Stimulated activated CD4-positive, alpha-beta T cell treated with anti-CD3 and anti-CD28 coated beads, TNF-alpha, amount 100 ng/mL, for 1 hour (primary cell): ENCODE measurements at regions not wholly inside any gene's neighbourhood (a gene's known extent, or its start where the extent isn't known, plus 50 kb on each side); places are given as distances from the start of the nearest gene placed in this dataset.
"Not testable (repeated sequence)": the region's sequence is repeated elsewhere in the genome, so short reads cannot be mapped to it uniquely, and the experiment has no call there.

Experiments
- DNase-seq, 3 donors: peaks; one replicate each; pipeline ENCODE4 v3.0.0-alpha.2; 2020; ENCODE audit warnings: low read depth in 3 of 3, low spot score in 1 of 3

- DNase-seq, result no peak
Observed at GRCh38 chr14:106807493-106807892, 1281.1 kb downstream of the TMEM121 start.

DNA sequence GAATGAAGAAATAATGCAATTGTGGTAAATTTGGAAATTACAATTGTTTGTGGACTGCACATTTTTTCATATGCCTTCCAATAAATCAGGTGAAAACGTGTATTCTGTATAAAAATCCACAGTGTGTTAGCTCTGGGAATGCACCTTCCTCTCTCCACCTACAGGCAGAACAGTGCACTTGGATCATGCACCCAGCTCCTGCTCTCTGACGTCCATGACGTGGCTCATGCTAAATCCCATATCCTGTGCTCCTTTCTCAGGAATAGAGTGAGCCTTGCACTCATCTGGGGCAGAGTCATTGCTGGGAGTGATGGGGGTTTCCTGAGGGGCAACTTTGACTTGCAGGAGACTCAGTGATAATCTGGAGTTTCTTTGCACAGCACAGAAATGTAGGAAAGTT lies 1282.1 kb downstream of the TMEM121 start:
- no peak for DNase-seq

- DNase-seq, result no peak
Observed at GRCh38 chr14:106808907-106809306, 1282.5 kb downstream of the TMEM121 start.

DNA sequence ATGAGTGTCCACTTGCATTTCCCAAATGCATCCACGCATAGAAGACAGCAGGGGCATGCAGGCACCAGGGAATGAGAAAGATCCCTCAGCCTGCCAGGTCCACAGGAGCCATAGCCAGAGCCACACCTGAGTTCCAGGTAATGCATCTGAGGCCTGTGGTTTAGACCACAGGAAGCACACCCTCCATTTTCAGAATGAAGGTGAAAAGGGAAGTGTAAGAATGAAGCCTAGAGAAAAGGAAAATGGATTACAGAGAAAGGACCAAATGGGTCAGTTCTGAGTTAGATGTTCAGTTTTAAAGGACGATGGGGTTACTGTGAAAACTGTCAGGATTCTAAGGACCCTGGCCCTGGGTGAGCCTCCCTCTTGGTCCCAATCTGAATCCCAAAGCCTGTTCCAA lies 1283.2 kb downstream of the TMEM121 start:
- DNase-seq, result no peak

- DNase-seq, result not testable (repeated sequence)
Observed at GRCh38 chr14:106810168-106810567, 1283.8 kb downstream of the TMEM121 start.

- no peak for DNase-seq
Observed at GRCh38 chr14:106811162-106811561, 1284.8 kb downstream of the TMEM121 start.

DNA sequence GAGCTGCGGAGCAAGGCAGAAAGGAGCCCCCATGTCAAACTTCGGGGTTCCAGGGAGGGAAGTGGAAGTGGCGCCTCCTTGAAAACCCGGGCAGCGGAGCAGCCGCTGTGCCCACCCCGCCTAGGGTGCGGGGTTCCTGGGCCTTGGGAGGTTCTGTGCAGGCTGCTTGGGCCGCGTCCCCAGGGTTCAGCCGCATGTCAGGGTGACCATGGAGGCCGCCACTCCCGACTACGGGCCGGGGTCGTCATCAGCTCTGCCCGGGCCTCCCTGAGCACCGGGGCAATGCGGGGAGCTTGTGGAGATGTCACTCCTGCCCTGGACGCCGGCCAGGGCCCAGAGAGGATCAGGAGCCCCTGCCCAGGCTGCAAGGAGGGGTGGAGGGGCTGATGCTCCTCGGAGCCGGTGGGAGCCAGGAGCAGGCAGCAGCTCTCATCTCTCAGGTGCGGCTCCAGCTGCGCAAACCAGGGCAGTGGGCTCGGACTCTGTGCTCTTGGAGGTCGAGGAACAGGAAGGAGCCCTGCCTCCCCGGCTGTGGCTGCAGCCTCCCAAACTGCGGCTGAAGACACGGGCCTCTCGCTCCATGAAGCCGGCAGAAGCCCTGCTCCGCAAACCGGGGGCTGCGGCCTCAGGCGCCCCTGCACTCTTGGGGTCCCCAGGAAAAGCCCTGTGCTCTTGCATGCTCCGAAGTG lies 1286.5 kb downstream of the TMEM121 start:
- no peak for DNase-seq

DNA sequence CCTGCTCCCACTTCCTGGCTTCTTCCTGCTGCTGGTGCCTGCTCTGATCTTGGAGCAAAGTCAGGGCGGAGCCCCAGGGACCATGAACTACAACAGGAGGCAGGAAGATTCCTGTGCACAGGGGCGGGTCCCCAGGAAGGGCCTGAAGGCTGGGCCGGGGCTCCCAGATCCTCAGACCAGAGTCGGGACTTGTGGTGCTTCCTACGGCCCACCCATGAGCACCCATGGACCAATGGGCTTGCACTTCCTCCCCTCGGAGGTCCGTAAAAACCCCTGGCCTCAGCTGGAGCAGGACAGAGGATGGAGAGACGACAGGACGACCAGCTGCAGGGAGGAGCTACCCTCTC lies 1287.1 kb downstream of the TMEM121 start:
- DNase-seq, result no peak

GRCh38 chr14:106820119-106820518 lies 1293.7 kb downstream of the TMEM121 start:
- no peak for DNase-seq

DNA sequence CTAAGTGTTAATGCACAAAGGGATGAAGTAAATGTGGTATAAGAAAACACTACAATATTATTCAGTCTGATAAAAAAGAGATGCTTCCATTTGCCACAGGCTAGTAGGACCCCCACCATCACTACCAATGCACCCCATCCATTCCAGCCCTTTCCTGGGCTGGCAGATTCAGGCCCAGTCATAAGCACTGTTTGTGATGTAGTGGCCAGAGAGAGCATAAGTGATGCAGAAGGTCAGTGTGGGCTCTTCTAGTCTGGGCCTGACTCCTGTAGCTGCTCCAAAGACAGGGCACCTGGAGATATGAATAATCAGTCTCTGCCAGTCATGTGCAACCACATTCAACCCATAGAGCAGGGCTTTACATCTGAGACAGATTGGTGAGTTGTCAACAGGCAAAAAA lies 1294.7 kb downstream of the TMEM121 start:
- no peak for DNase-seq

DNA sequence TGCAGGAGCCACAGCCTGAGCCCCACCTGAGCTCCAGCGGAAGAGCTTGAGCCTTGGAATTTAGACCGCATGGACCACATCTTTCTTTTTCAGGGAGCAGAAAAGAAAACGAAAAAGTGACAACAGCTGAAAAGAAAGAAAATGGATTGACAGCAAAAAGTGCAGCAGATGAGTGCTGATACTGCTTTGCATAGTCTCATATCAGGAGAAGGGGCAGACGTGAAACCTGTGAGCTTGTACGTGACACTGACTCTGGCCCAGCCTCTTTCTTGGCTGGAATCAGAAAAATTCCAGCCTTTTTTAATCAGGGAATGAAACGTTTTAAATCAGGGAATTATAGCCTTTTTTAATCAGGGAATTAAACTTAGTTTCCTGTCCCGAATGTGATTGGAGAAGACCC lies 1296.5 kb downstream of the TMEM121 start:
- no peak for DNase-seq

DNA sequence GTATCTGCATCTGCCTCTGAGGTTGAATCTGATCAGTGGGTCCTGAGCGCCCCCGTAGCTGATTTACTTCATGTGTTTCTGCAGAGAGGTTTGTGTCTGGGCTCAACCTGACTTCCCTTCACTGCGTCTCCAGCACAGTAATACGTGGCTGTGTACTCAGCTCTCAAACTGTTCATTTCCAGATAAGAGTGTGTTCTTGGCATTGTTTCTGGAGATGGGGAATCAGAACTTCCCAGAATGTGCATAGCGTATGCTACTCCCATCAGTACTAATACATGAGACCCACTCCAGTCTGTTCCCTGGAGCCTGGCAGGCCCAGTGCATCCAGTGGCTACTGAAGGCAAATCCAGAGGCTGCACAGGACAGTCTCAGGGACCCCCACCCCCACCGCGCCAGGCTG lies 1297.2 kb downstream of the TMEM121 start:
- no peak for DNase-seq

GRCh38 chr14:106826833-106827369 lies 1300.5 kb downstream of the TMEM121 start:
- no peak for DNase-seq

DNA sequence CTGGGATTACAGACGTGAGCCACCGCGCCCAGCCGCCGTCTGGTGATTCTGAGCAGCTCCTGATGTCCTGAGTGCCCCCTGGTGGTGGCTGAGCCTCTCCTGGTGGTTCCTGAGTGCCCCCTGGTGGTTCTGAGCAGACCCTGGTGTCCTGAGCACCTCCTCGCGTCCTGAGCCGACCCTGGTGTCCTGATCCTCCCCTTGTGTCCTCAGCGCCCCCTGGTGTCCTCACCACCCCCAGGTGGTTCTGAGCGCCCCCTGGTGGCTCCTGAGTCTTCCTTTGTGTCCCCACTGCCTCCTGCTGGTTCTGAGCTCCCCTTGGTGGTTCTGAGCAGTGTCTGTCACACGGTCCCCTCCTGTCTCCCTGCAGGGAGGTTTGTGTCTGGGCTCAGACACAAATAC lies 1304.9 kb downstream of the TMEM121 start:
- DNase-seq, result peak in 1 of 3 donors; percentile 38

DNA sequence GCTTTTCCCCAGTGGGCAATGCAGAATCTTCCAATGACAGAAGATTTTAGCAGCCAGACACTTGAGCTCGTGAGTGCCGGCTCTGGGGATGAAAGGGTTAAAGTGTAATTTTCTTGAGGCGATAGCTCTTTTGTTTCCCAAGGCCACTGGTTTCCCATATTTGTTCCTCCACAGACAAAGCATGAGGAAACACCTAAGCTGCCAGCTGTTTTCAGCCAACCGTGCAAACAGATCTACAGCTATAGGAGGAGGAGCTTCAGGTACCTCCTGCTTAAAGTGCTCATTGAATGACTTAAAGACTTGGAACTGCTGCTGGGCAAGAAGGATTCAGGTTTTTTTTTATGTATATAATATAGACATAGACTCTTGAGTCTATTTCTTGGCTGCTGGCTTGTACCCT lies 1311.5 kb downstream of the TMEM121 start:
- DNase-seq, result no peak

GRCh38 chr14:106838991-106839769 lies 1312.8 kb downstream of the TMEM121 start:
- DNase-seq, result no peak

- no peak for DNase-seq
Observed at GRCh38 chr14:106840258-106840657, 1313.9 kb downstream of the TMEM121 start.

- no peak for DNase-seq
Observed at GRCh38 chr14:106840991-106841390, 1314.6 kb downstream of the TMEM121 start.

- DNase-seq, result no peak
Observed at GRCh38 chr14:106841701-106842100, 1315.3 kb downstream of the TMEM121 start.

DNA sequence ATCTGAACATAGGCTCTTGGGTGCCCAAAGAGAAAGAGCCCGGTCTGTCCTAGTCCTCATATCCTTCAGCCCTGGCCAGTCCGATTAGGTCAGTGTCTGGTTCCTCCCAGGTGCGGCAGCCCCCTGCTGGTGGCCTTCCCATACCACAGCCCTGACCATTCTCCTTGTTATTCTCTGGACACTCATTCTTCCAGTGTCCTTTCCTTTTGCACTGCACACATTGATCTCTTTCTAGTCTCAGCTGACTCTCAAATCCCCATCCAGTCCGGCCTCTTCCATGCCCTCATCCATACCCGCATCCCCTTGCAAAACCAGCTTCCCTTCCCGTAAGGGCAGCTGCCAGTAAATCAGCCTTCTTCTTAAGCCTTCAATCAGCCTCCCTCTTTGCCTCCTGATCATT lies 1316.3 kb downstream of the TMEM121 start:
- no peak for DNase-seq

GRCh38 chr14:106843386-106843785 lies 1317.0 kb downstream of the TMEM121 start:
- no peak for DNase-seq

DNA sequence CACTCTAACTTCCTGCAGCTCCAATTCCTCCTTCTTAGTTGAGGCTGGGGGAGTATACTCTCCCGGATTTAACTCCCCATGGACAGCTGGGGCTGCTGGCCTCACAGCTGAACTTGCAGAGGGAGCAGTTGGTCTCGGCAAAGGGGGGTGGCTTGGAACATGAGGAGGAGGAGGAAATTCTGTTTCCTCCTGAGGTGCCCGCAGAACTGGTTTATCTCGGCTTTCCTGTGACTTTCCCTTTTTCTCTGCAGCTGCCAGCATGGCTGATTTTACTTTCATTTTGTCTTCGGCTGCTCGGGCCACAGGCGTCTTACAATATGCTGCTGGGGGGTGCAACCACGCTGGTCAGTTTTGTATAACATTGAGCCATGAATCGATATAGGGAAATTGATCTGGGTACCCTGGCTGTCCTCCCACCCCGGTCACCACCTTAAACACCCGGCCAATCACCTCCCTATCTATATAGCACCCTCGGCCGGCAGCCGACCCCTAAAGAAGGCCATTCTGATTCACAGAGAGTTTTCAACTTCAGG lies 1317.6 kb downstream of the TMEM121 start:
- DNase-seq, result no peak
